ENCODE measurements at regions not wholly inside any gene's neighbourhood (a gene's known extent, or its start where the extent isn't known, plus 50 kb on each side); places are given as distances from the start of the nearest gene placed in this dataset.

DNA sequence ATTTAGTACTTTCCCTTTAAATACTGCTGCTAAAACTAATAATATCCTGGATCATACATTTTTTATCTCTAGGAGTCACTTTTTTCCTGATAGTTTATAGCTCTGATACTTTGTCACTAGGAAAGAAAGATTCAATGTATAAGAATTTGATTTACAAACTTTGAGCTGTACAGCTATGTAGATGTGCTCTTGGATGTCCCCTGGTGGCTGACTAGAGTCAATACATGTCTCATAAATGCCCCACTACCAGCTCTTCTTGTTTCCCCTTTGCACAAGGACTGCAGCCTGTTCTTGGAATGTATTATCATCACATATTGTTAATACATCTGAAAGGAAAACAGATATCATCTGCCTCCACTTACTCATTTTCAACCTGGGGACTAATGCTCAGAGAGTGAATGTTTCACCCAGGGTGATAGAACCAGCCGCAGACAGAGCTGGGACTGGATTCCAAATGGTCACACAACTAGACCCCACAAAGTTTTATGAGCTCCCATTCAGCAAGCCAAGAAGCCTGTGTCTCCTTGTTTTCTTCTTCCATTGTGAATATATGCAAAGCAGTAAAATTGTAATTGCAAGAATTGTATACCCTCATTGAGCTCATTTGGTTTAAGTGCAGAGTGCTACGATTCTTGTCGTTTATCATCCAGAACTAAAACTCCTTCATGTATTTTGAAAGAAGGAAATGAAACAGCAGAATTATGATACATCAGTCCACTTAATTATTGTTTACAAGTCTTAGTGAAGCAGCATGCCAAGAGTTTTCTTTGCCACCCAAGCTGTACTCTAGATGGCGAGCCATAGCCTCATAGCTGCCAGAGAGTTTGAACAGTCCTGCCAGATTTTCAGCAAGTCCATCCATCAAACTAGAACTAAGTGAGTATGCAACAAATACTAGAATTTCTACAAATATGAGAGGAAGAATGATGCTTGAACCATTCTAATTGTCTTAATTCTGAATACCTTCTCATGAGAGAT lies 261.6 kb upstream of the LMCD1 start:
- no peaks in the 10 kb centered on the region for H3K4me1 ChIP-seq (ENCODE audit: control insufficient read depth in 2 of 3, insufficient read depth in 2 of 3, low read depth in 1 of 3, low read length in 3 of 3)
- no peak for FAIRE-seq
- peaks cover 0 to 6% (median 0%) of the 10 kb centered on the region in 3 donors for H3K9me3 ChIP-seq (ENCODE audit: control insufficient read depth in 2 of 3, insufficient read depth in 1 of 3, low read length in 3 of 3)
- DNase-seq = peak in 2 of 5 donors; percentile 44 to 71
- no peak overlapping the region for H3K27ac ChIP-seq (ENCODE audit: low read depth in 2 of 2, low read length in 2 of 2)
- no peak overlapping the region for H3K4me3 ChIP-seq (ENCODE audit: low read length in 3 of 3)
- H3K36me3 ChIP-seq (ENCODE audit: control insufficient read depth in 2 of 3, insufficient read depth in 3 of 3, low read length in 3 of 3) = no peaks in the 10 kb centered on the region
- intact Hi-C loops (cut with DNase I) = no loop called here
- no peak overlapping the region for H3K9ac ChIP-seq (ENCODE audit: low read length in 3 of 3)
- TF ChIP-seq, protein P1, sequence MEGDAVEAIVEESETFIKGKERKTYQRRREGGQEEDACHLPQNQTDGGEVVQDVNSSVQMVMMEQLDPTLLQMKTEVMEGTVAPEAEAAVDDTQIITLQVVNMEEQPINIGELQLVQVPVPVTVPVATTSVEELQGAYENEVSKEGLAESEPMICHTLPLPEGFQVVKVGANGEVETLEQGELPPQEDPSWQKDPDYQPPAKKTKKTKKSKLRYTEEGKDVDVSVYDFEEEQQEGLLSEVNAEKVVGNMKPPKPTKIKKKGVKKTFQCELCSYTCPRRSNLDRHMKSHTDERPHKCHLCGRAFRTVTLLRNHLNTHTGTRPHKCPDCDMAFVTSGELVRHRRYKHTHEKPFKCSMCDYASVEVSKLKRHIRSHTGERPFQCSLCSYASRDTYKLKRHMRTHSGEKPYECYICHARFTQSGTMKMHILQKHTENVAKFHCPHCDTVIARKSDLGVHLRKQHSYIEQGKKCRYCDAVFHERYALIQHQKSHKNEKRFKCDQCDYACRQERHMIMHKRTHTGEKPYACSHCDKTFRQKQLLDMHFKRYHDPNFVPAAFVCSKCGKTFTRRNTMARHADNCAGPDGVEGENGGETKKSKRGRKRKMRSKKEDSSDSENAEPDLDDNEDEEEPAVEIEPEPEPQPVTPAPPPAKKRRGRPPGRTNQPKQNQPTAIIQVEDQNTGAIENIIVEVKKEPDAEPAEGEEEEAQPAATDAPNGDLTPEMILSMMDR (IDR thresholded peaks at IDR 0.05; ENCODE audit: borderline replicate concordance, extremely low read depth, insufficient read depth) = peak; percentile 59
- no peaks in the 10 kb centered on the region for H3K27me3 ChIP-seq (ENCODE audit: control insufficient read depth, insufficient read depth, low read length)

DNA sequence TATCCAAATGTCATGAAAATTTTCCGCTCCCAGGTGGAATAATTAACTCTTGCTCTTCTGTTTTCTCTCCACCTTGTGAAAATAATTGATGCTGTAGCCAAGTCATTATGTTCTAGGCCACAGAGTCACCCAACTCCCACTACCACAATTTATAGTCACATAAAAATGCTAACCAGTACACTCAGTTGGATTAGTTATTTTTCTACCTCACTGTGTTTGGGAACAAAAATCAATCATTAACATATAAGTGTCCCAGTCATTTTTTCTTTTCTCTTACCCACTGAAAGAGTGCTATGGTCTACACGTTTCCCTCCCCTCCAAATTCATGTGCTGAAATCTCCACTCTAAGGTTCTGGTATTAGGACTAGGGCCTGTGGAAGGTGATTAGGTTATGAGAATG lies 255.6 kb upstream of the LMCD1 start:
- intact Hi-C loops (cut with DNase I) = no loop called here
- Histone ChIP-seq H3K27me3 (ENCODE audit: control insufficient read depth, insufficient read depth, low read length) (no peaks in the 10 kb centered on the region), H3K4me3 (ENCODE audit: low read length in 3 of 3) (no peak overlapping the region), H3K9me3 (ENCODE audit: control insufficient read depth in 2 of 3, insufficient read depth in 1 of 3, low read length in 3 of 3) (peaks cover 0 to 6% (median 0%) of the 10 kb centered on the region in 3 donors), H3K9ac (ENCODE audit: low read length in 3 of 3) (no peak overlapping the region), H3K27ac (ENCODE audit: low read depth in 2 of 2, low read length in 2 of 2) (no peak overlapping the region), H3K36me3 (ENCODE audit: control insufficient read depth in 2 of 3, insufficient read depth in 3 of 3, low read length in 3 of 3) (no peaks in the 10 kb centered on the region), H3K4me1 (ENCODE audit: control insufficient read depth in 2 of 3, insufficient read depth in 2 of 3, low read depth in 1 of 3, low read length in 3 of 3) (peaks cover 0 to 19% (median 0%) of the 10 kb centered on the region in 3 donors)
- FAIRE-seq = peak; percentile 25
- TF ChIP-seq, protein P1 (IDR thresholded peaks at IDR 0.05; ENCODE audit: borderline replicate concordance, extremely low read depth, insufficient read depth) = no peak
- peak in 2 of 5 donors; percentile 70 to 78 for DNase-seq

DNA sequence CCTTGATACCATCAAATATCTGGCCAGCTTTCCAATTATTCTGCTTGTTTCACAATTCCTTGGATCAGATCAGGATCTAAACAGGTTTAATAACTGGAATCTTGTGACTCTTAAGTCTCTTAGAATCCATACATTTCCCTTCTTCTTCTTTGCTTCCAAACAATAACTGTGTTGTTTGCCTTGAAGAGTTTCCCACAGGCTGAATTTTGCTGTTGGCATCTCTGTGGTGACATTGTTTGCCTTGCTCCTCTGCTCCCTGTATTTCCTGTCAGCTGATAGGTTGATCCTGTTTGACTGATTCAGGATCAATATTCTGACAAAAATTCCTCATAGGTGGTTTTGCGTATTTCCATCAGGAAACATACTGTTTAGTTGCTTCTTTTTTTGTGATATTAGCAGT lies 248.4 kb upstream of the LMCD1 start:
- no peak for DNase-seq
- Histone ChIP-seq H3K27me3 (ENCODE audit: control insufficient read depth, insufficient read depth, low read length) (no peaks in the 10 kb centered on the region), H3K36me3 (ENCODE audit: control insufficient read depth in 2 of 3, insufficient read depth in 3 of 3, low read length in 3 of 3) (no peaks in the 10 kb centered on the region), H3K4me1 (ENCODE audit: control insufficient read depth in 2 of 3, insufficient read depth in 2 of 3, low read depth in 1 of 3, low read length in 3 of 3) (no peaks in the 10 kb centered on the region), H3K27ac (ENCODE audit: low read depth in 2 of 2, low read length in 2 of 2) (no peak overlapping the region), H3K9ac (ENCODE audit: low read length in 3 of 3) (no peak overlapping the region), H3K4me3 (ENCODE audit: low read length in 3 of 3) (no peak overlapping the region), H3K9me3 (ENCODE audit: control insufficient read depth in 2 of 3, insufficient read depth in 1 of 3, low read length in 3 of 3) (no peaks in the 10 kb centered on the region)
- intact Hi-C loops (cut with DNase I) = no loop called here
- no peak for FAIRE-seq
- TF ChIP-seq, protein P1 (IDR thresholded peaks at IDR 0.05; ENCODE audit: borderline replicate concordance, extremely low read depth, insufficient read depth) = no peak

Measured in kidney (tissue), 13 donors.